Fibroblast of the aortic adventitia (primary cell): ENCODE measurements at regions not wholly inside any gene's neighbourhood (a gene's known extent, or its start where the extent isn't known, plus 50 kb on each side); places are given as distances from the start of the nearest gene placed in this dataset.

Experiments used
- DNase-seq: peaks from one replicate; pipeline ENCODE4 v3.0.0-alpha.2; 2010; ENCODE audit warnings: low read depth
- H3K4me3 ChIP-seq: 2 replicates; pipeline ENCODE4 v1.5.1; 2011; ENCODE audit warnings: low read depth, mild to moderate bottlenecking, control low read depth, low read length, moderate library complexity
- TF ChIP-seq, protein P1 (sequence below): IDR thresholded peaks from 2 replicates; pipeline ENCODE4 v1.5.1; 2011; ENCODE audit warnings: mild to moderate bottlenecking, low read length, control low read depth, inconsistent platforms; ENCODE audit not compliant: insufficient read depth

DNA sequence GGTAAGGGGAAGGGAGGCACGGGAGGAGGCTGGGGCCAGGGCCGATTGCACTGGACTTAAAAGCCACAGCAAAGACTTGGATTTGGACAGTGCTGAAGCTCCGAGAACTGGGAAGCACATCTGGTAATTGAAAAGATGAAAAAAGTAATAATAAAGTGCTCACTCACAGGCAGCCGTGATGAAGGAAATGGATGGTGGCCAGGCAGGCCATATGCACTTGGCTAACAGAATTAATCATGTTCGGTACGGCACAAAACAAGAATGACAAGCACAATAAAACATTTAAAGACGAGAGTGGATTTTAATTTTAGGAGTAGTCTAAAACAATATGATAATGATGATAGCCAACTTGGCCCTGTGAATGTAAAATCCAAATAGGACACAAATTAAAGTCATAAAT is 154.3 kb downstream of the VRK1 start:
- no peak overlapping the region for H3K4me3 ChIP-seq
- no peak for DNase-seq
- TF ChIP-seq, protein P1, sequence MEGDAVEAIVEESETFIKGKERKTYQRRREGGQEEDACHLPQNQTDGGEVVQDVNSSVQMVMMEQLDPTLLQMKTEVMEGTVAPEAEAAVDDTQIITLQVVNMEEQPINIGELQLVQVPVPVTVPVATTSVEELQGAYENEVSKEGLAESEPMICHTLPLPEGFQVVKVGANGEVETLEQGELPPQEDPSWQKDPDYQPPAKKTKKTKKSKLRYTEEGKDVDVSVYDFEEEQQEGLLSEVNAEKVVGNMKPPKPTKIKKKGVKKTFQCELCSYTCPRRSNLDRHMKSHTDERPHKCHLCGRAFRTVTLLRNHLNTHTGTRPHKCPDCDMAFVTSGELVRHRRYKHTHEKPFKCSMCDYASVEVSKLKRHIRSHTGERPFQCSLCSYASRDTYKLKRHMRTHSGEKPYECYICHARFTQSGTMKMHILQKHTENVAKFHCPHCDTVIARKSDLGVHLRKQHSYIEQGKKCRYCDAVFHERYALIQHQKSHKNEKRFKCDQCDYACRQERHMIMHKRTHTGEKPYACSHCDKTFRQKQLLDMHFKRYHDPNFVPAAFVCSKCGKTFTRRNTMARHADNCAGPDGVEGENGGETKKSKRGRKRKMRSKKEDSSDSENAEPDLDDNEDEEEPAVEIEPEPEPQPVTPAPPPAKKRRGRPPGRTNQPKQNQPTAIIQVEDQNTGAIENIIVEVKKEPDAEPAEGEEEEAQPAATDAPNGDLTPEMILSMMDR = no peak

DNA sequence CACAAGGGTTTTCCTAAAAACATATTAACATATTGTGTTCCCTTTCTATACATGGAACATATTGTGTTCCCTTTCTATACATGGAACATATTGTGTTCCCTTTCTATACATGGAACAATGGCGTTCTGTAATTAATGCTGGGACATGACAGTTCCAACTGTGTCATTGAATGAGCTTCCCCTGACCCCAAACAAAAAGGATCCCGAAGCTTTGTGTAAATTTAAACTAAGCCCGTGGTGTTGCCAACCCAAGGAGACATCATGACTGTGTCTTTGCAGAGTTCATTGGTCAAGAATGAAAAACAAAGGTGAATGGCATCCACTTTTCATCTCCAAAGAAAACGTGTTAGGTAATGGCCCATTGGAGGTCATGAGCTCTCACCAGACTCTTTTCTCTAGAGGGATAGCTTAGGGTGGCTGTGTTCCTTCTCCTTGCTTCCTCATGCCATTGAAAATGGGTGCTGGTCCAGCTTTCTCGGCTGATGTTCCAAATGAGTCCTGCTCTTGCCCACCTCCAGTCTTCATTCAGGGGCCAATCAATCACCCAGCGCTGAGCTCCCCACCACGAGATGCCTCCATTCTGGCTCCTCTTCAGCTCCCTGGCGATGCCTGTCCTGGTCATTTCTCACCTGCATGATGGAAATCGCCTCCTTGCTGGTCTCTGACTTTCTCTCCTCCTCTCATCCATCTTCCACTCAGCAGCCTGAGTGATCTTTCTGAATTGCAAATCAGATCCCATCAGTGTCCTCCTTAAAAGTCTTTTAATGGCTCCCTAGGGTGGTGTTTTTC is 156.1 kb downstream of the VRK1 start:
- DNase-seq = no peak
- H3K4me3 ChIP-seq = no peak overlapping the region
- TF ChIP-seq, protein P1 = no peak

DNA sequence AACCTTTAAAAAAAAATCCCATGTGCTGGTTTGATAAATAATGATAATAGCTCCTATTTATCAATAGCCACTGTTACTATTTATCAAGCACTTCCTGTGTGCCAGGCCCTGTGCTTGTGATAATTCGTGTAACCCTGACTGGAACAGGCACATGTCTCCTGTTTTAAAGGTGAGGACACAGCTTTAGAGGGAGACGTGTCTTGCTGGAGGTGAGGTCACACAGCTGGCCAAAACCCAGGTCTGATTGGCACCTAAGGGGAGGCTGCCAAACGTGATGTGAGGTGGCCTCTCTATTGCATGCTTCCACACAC is 156.6 kb downstream of the VRK1 start:
- no peak for DNase-seq
- TF ChIP-seq, protein P1 = no peak
- H3K4me3 ChIP-seq = no peak overlapping the region

DNA sequence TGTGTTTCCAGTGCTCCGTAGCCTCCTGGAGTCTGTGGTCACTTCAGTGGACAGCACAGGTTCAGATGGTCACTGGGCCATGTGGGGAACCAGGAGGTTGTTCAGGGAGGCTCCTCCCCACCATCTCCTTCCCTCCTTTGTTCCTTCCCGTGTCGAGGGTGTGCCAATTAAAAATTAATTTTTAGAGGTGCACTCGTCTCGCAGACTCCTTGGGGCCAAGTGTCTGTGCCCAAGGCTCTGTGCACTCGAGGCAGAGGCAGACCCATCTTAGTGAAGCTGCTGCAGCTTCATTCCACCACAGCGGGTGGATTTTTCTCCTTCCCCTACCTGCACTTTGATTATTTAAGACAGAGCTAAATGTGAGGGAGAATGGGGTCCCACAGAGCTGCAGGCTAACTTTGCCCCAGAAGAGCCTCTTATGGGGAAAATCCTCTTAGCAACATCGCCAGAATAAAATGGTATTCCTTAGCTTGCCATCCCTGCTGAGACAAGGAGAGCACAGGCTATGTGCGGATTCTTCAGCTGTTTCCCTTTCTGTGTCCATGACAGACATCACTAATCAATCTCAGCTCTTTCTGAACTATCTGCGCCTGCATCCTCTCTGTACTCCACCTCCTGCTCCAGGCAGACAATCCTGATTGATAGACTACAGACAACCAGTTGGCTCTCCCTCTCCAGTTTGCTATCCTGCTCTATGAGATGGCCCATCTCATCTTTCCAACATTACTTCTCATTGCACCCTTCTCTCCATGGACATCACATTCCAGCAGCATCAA is 159.5 kb downstream of the VRK1 start:
- no peak overlapping the region for H3K4me3 ChIP-seq
- no peak for DNase-seq
- TF ChIP-seq, protein P1 = no peak

DNA sequence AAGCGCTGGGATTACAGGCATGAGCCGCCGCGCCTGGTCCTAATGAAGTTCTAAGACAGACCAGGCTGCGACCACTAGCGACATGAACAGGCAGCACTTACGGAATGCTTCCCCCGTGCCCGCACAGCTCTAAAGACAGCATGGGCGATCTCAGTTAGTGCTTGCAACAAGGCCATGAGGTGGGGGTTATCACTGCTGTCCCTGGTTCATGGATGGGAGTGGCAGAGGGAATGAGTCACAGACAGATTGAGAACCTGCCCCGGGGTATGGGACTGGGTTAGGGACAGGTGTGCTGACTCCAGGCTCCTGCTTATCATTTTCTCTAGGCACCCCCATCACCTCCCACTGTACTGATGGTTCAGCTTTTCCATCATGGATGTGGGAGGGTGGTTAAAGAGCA is 160.9 kb downstream of the VRK1 start:
- H3K4me3 ChIP-seq = no peak overlapping the region
- no peak for DNase-seq
- TF ChIP-seq, protein P1 = no peak

DNA sequence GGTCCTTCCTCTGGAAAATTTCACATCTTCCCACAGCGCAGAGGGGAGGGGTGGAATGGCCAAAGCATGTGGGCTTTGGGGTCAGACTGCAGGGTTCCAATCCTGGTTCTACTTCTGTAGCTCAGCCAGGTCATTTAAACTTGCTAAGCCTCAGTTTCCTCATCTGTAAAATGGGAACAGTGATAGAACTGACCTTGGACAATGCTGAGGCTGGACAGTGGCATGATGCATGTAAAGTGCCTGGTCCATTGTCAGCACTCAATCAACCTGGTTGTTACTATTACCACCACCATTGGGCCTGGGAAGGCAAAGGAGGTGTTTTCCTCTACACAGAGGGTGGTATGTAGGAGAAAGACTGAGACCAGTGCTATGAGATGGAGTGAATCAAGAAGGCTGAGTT is 162.8 kb downstream of the VRK1 start:
- no peak for DNase-seq
- no peak overlapping the region for H3K4me3 ChIP-seq
- TF ChIP-seq, protein P1 = no peak
